ENCODE measurements at regions not wholly inside any gene's neighbourhood (a gene's known extent, or its start where the extent isn't known, plus 50 kb on each side); places are given as distances from the start of the nearest gene placed in this dataset.

DNA sequence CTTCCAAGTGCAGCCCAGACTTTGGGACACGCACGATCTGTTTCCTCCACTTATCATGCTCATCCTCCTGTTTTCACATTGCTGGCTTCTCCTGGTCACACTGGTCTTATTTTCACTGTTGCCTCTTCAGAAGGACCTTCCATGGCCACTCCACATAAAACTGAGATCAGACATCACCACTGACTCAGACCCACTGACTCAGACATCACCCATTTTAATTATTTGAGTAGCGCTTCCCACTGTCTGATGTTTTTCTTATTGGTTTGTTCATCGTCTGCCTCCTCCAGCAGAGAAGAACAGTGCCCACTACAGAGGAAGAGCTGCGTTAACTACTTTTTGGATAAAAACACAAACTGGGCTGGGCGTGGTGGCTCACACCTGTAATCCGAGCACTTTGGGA lies 270.5 kb upstream of the PWP1 start:
- no peak overlapping the region for H3K4me2 ChIP-seq (ENCODE audit: low read depth, low read length, poor library complexity, severe bottlenecking)
- no peaks in the 10 kb centered on the region for H4K20me1 ChIP-seq (ENCODE audit: insufficient read depth, low read length, poor library complexity, severe bottlenecking)
- no peaks in the 10 kb centered on the region for H3K36me3 ChIP-seq (ENCODE audit: insufficient read depth, low read length)
- no peaks in the 10 kb centered on the region for H3K4me1 ChIP-seq (ENCODE audit: insufficient read depth, low read length, poor library complexity, severe bottlenecking)
- H3K27me3 ChIP-seq (ENCODE audit: insufficient read depth, low read length, poor library complexity, severe bottlenecking), result no peaks in the 10 kb centered on the region
- no peaks in the 10 kb centered on the region for H3K9me2 ChIP-seq (replicated peaks; ENCODE audit: low read depth, low read length)
- no peaks in the 10 kb centered on the region for H3F3A ChIP-seq (ENCODE audit: low read depth)
- no peak overlapping the region for H2AFZ ChIP-seq (ENCODE audit: low read length)
- no peaks in the 10 kb centered on the region for H3K79me2 ChIP-seq (ENCODE audit: insufficient read depth, low read length)
- TF ChIP-seq, protein P1, sequence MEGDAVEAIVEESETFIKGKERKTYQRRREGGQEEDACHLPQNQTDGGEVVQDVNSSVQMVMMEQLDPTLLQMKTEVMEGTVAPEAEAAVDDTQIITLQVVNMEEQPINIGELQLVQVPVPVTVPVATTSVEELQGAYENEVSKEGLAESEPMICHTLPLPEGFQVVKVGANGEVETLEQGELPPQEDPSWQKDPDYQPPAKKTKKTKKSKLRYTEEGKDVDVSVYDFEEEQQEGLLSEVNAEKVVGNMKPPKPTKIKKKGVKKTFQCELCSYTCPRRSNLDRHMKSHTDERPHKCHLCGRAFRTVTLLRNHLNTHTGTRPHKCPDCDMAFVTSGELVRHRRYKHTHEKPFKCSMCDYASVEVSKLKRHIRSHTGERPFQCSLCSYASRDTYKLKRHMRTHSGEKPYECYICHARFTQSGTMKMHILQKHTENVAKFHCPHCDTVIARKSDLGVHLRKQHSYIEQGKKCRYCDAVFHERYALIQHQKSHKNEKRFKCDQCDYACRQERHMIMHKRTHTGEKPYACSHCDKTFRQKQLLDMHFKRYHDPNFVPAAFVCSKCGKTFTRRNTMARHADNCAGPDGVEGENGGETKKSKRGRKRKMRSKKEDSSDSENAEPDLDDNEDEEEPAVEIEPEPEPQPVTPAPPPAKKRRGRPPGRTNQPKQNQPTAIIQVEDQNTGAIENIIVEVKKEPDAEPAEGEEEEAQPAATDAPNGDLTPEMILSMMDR (conservative IDR thresholded peaks at IDR 0.05; ENCODE audit: low read length), result no peak
- TF ChIP-seq EZH2phosphoT487 (IDR thresholded peaks at IDR 0.05; ENCODE audit: borderline replicate concordance), result no peak
- no peak overlapping the region for H3K9ac ChIP-seq (ENCODE audit: low read depth, low read length, poor library complexity, severe bottlenecking)
- H3K9me3 ChIP-seq (ENCODE audit: insufficient read depth, low read depth, low read length), result no peaks in the 10 kb centered on the region
- H3K4me3 ChIP-seq (ENCODE audit: low read length, poor library complexity, severe bottlenecking), result no peak overlapping the region

DNA sequence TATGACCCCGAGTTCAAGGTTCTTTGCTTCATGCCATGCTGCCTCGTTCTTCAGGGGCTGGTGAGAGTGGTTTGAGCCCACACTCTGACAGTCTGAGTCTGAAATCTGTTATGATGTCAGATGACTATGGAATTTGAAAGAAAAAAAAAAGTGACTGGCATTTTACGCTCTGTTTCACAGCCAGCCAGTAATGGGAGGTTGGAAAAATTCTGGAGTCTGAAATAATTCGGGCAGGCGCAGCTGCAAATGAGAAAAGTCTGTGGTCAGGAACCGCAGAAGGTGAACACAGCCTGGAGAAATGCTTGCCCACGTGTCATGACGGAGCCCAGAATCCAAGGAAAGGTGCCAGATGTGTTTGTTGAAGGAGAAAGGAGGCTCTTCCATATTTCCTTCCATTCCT lies 269.8 kb upstream of the PWP1 start:
- H3K4me1 ChIP-seq (ENCODE audit: insufficient read depth, low read length, poor library complexity, severe bottlenecking), result no peaks in the 10 kb centered on the region
- H3K9me3 ChIP-seq (ENCODE audit: insufficient read depth, low read depth, low read length), result no peaks in the 10 kb centered on the region
- no peak for TF ChIP-seq EZH2phosphoT487 (IDR thresholded peaks at IDR 0.05; ENCODE audit: borderline replicate concordance)
- TF ChIP-seq, protein P1 (conservative IDR thresholded peaks at IDR 0.05; ENCODE audit: low read length), result no peak
- no peaks in the 10 kb centered on the region for H3K36me3 ChIP-seq (ENCODE audit: insufficient read depth, low read length)
- H3K9me2 ChIP-seq (replicated peaks; ENCODE audit: low read depth, low read length), result no peaks in the 10 kb centered on the region
- H3K4me2 ChIP-seq (ENCODE audit: low read depth, low read length, poor library complexity, severe bottlenecking), result no peak overlapping the region
- H3K4me3 ChIP-seq (ENCODE audit: low read length, poor library complexity, severe bottlenecking), result no peak overlapping the region
- H3K79me2 ChIP-seq (ENCODE audit: insufficient read depth, low read length), result no peaks in the 10 kb centered on the region
- H3F3A ChIP-seq (ENCODE audit: low read depth), result no peaks in the 10 kb centered on the region
- H2AFZ ChIP-seq (ENCODE audit: low read length), result no peak overlapping the region
- H4K20me1 ChIP-seq (ENCODE audit: insufficient read depth, low read length, poor library complexity, severe bottlenecking), result no peaks in the 10 kb centered on the region
- H3K9ac ChIP-seq (ENCODE audit: low read depth, low read length, poor library complexity, severe bottlenecking), result no peak overlapping the region
- H3K27me3 ChIP-seq (ENCODE audit: insufficient read depth, low read length, poor library complexity, severe bottlenecking), result no peaks in the 10 kb centered on the region

DNA sequence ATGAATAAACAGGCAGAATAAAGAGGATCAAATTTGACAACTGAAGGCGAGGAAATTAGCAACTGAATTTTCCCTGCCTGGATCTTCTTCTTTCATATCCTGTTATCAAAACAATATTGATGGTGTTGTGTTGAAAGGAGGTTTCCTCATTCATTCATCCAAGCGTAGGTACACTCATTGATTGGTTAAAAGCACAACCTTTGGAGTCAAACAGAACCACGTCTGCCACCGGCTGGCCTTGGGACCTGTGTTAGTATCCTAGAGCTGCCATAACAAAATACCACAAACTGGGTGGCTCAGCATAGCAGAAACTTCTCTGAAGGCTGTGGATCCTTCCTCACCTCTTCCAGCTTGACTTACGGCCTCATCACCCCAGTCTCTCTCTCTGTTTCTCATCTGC lies 268.6 kb upstream of the PWP1 start:
- H3K9me3 ChIP-seq (ENCODE audit: insufficient read depth, low read depth, low read length), result no peaks in the 10 kb centered on the region
- no peak overlapping the region for H3K4me2 ChIP-seq (ENCODE audit: low read depth, low read length, poor library complexity, severe bottlenecking)
- no peaks in the 10 kb centered on the region for H3F3A ChIP-seq (ENCODE audit: low read depth)
- no peak overlapping the region for H2AFZ ChIP-seq (ENCODE audit: low read length)
- H3K9me2 ChIP-seq (replicated peaks; ENCODE audit: low read depth, low read length), result no peaks in the 10 kb centered on the region
- no peak for TF ChIP-seq EZH2phosphoT487 (IDR thresholded peaks at IDR 0.05; ENCODE audit: borderline replicate concordance)
- TF ChIP-seq, protein P1 (conservative IDR thresholded peaks at IDR 0.05; ENCODE audit: low read length), result no peak
- no peaks in the 10 kb centered on the region for H3K79me2 ChIP-seq (ENCODE audit: insufficient read depth, low read length)
- no peak overlapping the region for H3K9ac ChIP-seq (ENCODE audit: low read depth, low read length, poor library complexity, severe bottlenecking)
- no peaks in the 10 kb centered on the region for H3K4me1 ChIP-seq (ENCODE audit: insufficient read depth, low read length, poor library complexity, severe bottlenecking)
- no peak overlapping the region for H3K4me3 ChIP-seq (ENCODE audit: low read length, poor library complexity, severe bottlenecking)
- no peaks in the 10 kb centered on the region for H4K20me1 ChIP-seq (ENCODE audit: insufficient read depth, low read length, poor library complexity, severe bottlenecking)
- H3K27me3 ChIP-seq (ENCODE audit: insufficient read depth, low read length, poor library complexity, severe bottlenecking), result no peaks in the 10 kb centered on the region
- H3K36me3 ChIP-seq (ENCODE audit: insufficient read depth, low read length), result no peaks in the 10 kb centered on the region
